Astrocyte of the spinal cord (primary cell): ENCODE measurements at regions not wholly inside any gene's neighbourhood (a gene's known extent, or its start where the extent isn't known, plus 50 kb on each side); places are given as distances from the start of the nearest gene placed in this dataset.

Experiments
- DNase-seq: peaks from one replicate; pipeline ENCODE4 v3.0.0; 2011; ENCODE audit warnings: low read depth, low spot score
- H3K4me3 ChIP-seq: 2 replicates; pipeline ENCODE4 v1.5.1; 2011; ENCODE audit warnings: low read depth, mild to moderate bottlenecking, low read length, moderate library complexity
- CTCF ChIP-seq: IDR thresholded peaks from 2 replicates; pipeline ENCODE4 v1.5.1; 2012; ENCODE audit warnings: low read depth, mild to moderate bottlenecking, low read length, inconsistent platforms
- in situ Hi-C: cut with HindIII; loops from 2 replicates; pipeline ENCODE4 v1.10.0; 2017; ENCODE audit warnings: low sequenced_read_pairs

- in situ Hi-C loops: no loop called here
- DNase-seq: no peak
- TF ChIP-seq CTCF: no peak
- no peak overlapping the region for H3K4me3 ChIP-seq
Measured at GRCh38 chr11:27968461-27968860, 139.5 kb downstream of the KIF18A start.

GRCh38 chr11:27965559-27965958, 142.4 kb downstream of the KIF18A start:
- TF ChIP-seq CTCF: no peak
- no peak overlapping the region for H3K4me3 ChIP-seq

DNA sequence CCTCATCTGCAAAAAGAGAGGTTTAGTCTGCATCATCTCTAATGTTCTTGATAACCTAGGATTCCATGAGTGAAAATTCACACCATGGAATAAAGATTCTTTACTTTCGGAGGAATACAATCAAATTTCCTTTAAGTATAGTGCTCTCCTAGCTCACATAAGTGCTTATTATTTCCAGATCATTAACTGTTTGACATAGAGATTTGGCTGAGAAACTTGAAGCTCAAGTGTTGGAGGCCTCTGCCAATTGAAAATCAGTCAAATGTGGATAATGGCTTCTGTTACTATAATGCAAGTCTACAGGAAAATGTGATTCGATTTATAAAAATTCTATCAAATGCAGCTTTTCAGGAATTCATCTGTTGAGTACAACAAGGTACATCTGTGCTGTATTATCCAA, 144.6 kb downstream of the KIF18A start:
- no peak for DNase-seq
- in situ Hi-C loops: no loop called here
- H3K4me3 ChIP-seq: no peak overlapping the region
- TF ChIP-seq CTCF: no peak

More at GRCh38 chr11:27965559-27965958, 142.4 kb downstream of the KIF18A start:
- in situ Hi-C loops: no loop called here
- no peak for DNase-seq

GRCh38 chr11:27949951-27950738, 157.8 kb downstream of the KIF18A start:
- H3K4me3 ChIP-seq: no peak overlapping the region
- in situ Hi-C loops: no loop called here
- no peak for DNase-seq
- no peak for TF ChIP-seq CTCF

DNA sequence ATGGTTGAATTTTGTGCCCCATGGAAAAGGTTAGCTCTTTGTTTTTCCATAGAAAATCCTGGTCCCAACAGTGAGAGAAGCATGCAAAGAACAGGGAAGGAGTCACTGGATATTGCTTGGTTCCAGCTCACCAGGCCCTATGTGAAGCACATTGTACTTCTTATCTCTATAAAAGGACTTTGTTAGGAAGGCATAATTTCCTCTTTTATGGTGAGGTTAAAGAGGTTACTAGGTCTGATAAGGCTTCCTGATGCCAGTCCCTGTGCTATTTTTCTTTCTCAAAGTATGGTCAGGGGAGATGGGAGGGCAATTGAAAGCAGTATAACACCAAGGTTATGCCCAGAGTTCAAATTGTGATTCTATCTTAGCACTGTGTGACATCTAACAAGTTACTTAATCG, 162.6 kb downstream of the KIF18A start:
- in situ Hi-C loops: no loop called here
- DNase-seq: no peak
- TF ChIP-seq CTCF: no peak
- H3K4me3 ChIP-seq: no peak overlapping the region

- H3K4me3 ChIP-seq: no peak overlapping the region
- in situ Hi-C loops: no loop called here
- no peak for TF ChIP-seq CTCF
- no peak for DNase-seq
Measured at GRCh38 chr11:27938011-27938410, 169.9 kb downstream of the KIF18A start.
